GM12878 (cell line): ENCODE measurements at regions not wholly inside any gene's neighbourhood (a gene's known extent, or its start where the extent isn't known, plus 50 kb on each side); places are given as distances from the start of the nearest gene placed in this dataset.

ENCODE experiments used
- CTCF ChIP-seq, 3 experiments: IDR thresholded peaks in 2 of 3; conservative IDR thresholded peaks in 1 of 3; 2 replicates each; pipeline ENCODE4 v1.5.1; 2011; ENCODE audit warnings: low read depth in 3 of 3, low read length in 3 of 3, mild to moderate bottlenecking in 3 of 3, control low read depth in 2 of 3, moderate library complexity in 2 of 3, inconsistent platforms in 1 of 3, mixed read lengths in 1 of 3; ENCODE audit not compliant: control insufficient read depth in 2 of 3, insufficient read depth in 1 of 3; ENCODE audit errors: extremely low read depth in 1 of 3
- EZH2 ChIP-seq: IDR thresholded peaks from 2 replicates; pipeline ENCODE4 v1.6.1; 2012; ENCODE audit warnings: low read depth, mild to moderate bottlenecking, control low read depth, inconsistent platforms, low read length, borderline replicate concordance; ENCODE audit not compliant: control insufficient read depth
- FOXM1 ChIP-seq: IDR thresholded peaks from 2 replicates; pipeline ENCODE4 v1.6.1; 2012; ENCODE audit warnings: low read depth, mild to moderate bottlenecking, inconsistent platforms, low read length, moderate library complexity
- RUNX3 ChIP-seq: IDR thresholded peaks from 2 replicates; pipeline ENCODE4 v1.6.1; 2012; ENCODE audit warnings: low read length, inconsistent platforms
- TBL1XR1 ChIP-seq: IDR thresholded peaks from 2 replicates; pipeline ENCODE4 v1.6.1; 2012; ENCODE audit warnings: low read depth, low read length, improper control_type of control experiment

GRCh38 chr20:24181151-24181550, 192.6 kb upstream of the GGTLC1 start:
- no peak for TF ChIP-seq CTCF (IDR thresholded peaks at IDR 0.05 in 2 of 3, conservative IDR thresholded peaks at IDR 0.05 in 1 of 3; ENCODE audit: control insufficient read depth in 2 of 3, extremely low read depth in 1 of 3, insufficient read depth in 1 of 3, low read depth in 3 of 3, low read length in 3 of 3)
- TF ChIP-seq FOXM1 = no peak
- TF ChIP-seq TBL1XR1 = no peak
- no peak for TF ChIP-seq RUNX3
- TF ChIP-seq EZH2 = no peak
